ENCODE measurements at regions not wholly inside any gene's neighbourhood (a gene's known extent, or its start where the extent isn't known, plus 50 kb on each side); places are given as distances from the start of the nearest gene placed in this dataset.

- H3K36me3 Mint-ChIP-seq (ENCODE audit: insufficient read depth): no peaks in the 10 kb centered on the region
- no peaks in the 10 kb centered on the region for H3K9me3 Mint-ChIP-seq (ENCODE audit: low read depth)
- H3K27me3 Mint-ChIP-seq: no peaks in the 10 kb centered on the region
- H3K4me1 Mint-ChIP-seq (ENCODE audit: low read depth): no peaks in the 10 kb centered on the region
- no peak for TF ChIP-seq CTCF (IDR thresholded peaks at IDR 0.05; ENCODE audit: unreplicated experiment)
- H3K27ac Mint-ChIP-seq: no peak overlapping the region
- DNase-seq (ENCODE audit: low spot score, unreplicated experiment): no peak
- no peak overlapping the region for H3K4me3 Mint-ChIP-seq (ENCODE audit: low read depth)
These were observed 1366.2 kb upstream of the PCDH20 start for GRCh38 chr13:62781866-62782265.

GRCh38 chr13:62779161-62779560 lies 1363.5 kb upstream of the PCDH20 start:
- Mint-ChIP-seq H3K4me1 (ENCODE audit: low read depth) (no peaks in the 10 kb centered on the region), H3K27ac (no peak overlapping the region), H3K9me3 (ENCODE audit: low read depth) (no peaks in the 10 kb centered on the region), H3K27me3 (no peaks in the 10 kb centered on the region), H3K4me3 (ENCODE audit: low read depth) (no peak overlapping the region), H3K36me3 (ENCODE audit: insufficient read depth) (no peaks in the 10 kb centered on the region)
- no peak for DNase-seq (ENCODE audit: low spot score, unreplicated experiment)
- no peak for TF ChIP-seq CTCF (IDR thresholded peaks at IDR 0.05; ENCODE audit: unreplicated experiment)

GRCh38 chr13:62767473-62767872 lies 1351.8 kb upstream of the PCDH20 start:
- Mint-ChIP-seq H3K27ac (no peak overlapping the region), H3K36me3 (ENCODE audit: insufficient read depth) (no peaks in the 10 kb centered on the region), H3K4me3 (ENCODE audit: low read depth) (no peak overlapping the region), H3K4me1 (ENCODE audit: low read depth) (peaks cover 6% of the 10 kb centered on the region), H3K27me3 (no peaks in the 10 kb centered on the region), H3K9me3 (ENCODE audit: low read depth) (peaks cover 3% of the 10 kb centered on the region)
- DNase-seq (ENCODE audit: low spot score, unreplicated experiment): no peak
- TF ChIP-seq CTCF (IDR thresholded peaks at IDR 0.05; ENCODE audit: unreplicated experiment): no peak

- Mint-ChIP-seq H3K4me1 (ENCODE audit: low read depth) (peaks cover 4% of the 10 kb centered on the region), H3K4me3 (ENCODE audit: low read depth) (no peak overlapping the region), H3K27ac (no peak overlapping the region), H3K27me3 (no peaks in the 10 kb centered on the region), H3K36me3 (ENCODE audit: insufficient read depth) (no peaks in the 10 kb centered on the region), H3K9me3 (ENCODE audit: low read depth) (peaks cover 7% of the 10 kb centered on the region)
- DNase-seq (ENCODE audit: low spot score, unreplicated experiment): no peak
- no peak for TF ChIP-seq CTCF (IDR thresholded peaks at IDR 0.05; ENCODE audit: unreplicated experiment)
These were observed 1345.1 kb upstream of the PCDH20 start for GRCh38 chr13:62760724-62761123.

- Mint-ChIP-seq H3K4me1 (ENCODE audit: low read depth) (no peaks in the 10 kb centered on the region), H3K27ac (no peak overlapping the region), H3K36me3 (ENCODE audit: insufficient read depth) (no peaks in the 10 kb centered on the region), H3K4me3 (ENCODE audit: low read depth) (no peak overlapping the region), H3K27me3 (no peaks in the 10 kb centered on the region), H3K9me3 (ENCODE audit: low read depth) (peaks cover 3% of the 10 kb centered on the region)
- DNase-seq (ENCODE audit: low spot score, unreplicated experiment): no peak
- no peak for TF ChIP-seq CTCF (IDR thresholded peaks at IDR 0.05; ENCODE audit: unreplicated experiment)
These were observed 1332.0 kb upstream of the PCDH20 start for GRCh38 chr13:62747629-62748028.
